ENCODE measurements at regions not wholly inside any gene's neighbourhood (a gene's known extent, or its start where the extent isn't known, plus 50 kb on each side); places are given as distances from the start of the nearest gene placed in this dataset.

DNA sequence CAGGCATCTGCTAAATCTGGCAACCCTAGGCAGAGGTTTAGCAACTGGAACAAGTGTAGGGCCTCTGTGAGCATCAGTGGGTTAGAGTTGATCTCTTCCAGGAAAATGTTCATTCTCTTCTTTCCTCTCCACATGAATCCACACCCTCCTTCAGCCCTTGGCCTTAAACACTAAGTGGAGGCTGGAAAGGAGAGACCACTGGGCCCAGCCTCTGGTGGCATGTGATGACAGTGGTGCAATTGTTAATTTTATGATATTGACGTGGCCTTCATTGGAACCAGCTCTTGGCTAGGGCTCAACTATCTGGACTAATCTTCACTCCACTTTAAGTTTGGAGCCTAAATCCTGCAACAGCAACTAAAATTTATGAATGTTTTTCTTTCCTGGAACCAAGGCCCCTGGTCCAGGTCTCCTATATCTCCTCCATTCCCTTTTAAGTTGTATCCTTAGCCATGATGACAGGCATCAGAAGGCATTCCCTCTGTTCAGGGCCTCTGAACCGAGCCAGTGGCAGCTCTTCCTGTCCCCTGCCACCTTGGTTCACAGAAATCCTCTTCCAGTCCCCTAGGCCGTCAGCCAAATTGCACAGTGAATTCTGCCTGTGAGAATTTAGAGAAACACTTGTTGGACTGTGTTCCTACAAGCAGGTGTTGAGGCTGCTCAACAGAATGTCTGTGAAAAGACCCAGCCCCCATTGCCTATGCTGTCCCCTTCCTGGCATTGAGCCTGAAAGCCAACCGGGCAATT is 132.2 kb downstream of the PSMG1 start:
- DNase-seq = no peak

DNA sequence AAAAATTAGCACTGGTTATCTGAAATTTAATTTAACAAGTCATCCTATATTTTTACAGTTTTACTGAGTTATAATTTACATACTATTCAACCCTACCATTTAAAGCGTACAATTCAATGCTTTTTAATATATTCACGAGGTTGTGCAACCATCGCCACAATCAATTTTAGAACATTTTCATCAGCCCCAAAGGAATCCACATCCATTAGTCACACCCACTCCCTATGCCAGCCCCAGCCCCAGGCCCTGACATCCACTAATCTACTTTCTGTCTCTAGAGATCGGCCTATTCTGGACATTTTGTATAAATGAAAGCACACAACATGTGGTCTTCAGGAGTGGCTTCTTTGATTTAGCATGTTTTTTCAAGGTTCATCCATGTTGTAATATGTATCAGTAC is 134.7 kb downstream of the PSMG1 start:
- no peak for DNase-seq

DNA sequence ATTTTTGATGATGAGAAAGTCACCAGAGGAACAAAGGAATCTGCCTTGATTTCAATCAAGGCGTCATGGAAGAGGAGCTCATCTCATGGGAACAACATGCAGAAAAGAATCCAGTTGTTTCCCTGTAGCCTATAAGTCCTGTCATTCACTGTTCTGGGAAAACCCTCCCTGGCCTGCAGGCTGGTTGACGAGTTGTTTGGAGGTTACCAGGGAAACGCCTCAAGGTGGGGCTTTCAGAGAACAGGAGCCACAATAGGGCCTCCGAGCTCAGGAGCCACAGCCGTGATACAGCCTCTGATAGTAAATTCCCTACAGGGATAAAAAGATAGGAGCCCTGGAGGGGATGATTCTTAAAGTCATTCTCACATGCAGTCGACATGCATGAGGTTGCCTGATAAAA is 135.2 kb downstream of the PSMG1 start:
- no peak for DNase-seq

GRCh38 chr21:39047046-39047445 is 136.2 kb downstream of the PSMG1 start:
- DNase-seq = no peak

DNA sequence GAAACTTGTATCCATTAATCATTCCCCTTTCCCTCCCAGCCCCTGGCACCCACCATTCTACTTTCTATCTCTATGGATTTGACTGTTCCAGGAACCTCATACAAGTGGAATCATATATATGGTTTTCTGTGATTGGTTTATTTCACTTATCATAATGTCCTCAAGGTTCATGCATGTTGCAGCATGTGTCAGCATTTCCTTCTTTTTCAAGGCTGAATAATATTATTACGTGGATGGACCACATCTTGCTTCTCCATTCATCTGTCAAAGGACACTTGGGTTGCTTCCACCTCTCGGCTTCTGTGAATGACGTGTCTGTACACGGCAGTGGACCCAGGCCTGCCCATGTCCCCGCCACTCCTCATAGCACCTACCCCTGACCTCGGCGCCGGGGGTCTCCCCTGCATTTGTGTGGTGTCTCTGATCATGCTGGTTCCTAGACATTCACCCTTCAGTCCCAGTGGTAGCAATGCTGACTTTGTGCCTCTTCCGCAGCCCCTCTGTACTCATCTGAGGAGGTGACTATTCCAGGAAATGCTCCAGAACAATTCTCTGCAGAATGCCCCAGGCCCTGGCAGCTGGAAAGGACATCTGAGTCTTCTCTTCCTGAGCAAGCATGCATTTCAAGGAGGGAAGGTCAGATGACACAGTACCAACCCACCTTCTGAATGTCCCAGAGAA is 136.9 kb downstream of the PSMG1 start:
- DNase-seq = no peak

DNA sequence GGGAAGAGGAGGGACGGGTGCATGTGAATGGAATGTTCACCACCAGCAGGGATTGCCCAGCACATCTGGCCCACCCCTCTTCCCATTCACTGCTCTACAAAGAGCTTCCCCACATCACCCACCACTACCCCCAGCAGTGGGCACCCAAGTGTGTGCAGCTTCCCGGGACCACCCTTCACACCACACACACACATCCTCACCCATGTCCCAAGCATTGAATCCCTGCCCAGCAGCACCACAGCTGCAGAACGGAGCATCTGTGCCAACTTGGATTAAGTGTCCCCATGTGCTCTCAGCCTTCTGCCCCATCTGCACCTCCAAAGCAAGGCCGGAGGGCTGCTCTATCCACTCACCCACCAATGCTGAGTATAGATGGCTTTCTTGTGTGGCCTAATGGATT is 141.4 kb downstream of the PSMG1 start:
- no peak for DNase-seq

DNA sequence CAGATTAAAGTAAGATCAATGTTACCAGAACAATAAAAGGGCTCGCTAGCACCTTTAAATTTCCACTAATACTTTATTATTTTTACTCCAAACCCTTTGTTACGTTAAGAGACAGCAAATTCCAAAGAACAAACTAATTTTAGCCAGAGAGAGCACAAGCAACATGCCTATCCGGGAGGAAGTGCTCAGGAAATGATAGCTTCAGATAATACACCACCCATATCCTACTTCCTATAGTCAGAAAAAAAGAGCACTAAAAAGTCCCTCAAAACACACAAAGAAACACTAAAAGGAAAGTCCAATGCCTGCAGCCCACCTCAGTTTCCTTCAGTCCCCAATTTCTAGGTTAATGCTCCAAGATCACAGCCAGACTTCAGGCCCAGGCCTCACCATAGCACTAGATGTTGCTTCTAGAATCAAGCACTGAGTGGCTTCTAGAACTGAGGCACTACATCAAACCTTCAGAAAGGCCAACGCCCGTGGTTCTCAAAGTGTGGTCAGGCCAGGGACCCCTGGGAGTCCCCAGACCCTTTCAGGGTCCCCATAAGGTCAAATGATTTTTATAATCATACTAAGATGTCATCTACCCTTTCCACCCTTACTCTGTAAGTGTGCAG is 142.6 kb downstream of the PSMG1 start:
- DNase-seq = no peak

GRCh38 chr21:39037807-39038405 is 145.3 kb downstream of the PSMG1 start:
- DNase-seq = no peak

DNA sequence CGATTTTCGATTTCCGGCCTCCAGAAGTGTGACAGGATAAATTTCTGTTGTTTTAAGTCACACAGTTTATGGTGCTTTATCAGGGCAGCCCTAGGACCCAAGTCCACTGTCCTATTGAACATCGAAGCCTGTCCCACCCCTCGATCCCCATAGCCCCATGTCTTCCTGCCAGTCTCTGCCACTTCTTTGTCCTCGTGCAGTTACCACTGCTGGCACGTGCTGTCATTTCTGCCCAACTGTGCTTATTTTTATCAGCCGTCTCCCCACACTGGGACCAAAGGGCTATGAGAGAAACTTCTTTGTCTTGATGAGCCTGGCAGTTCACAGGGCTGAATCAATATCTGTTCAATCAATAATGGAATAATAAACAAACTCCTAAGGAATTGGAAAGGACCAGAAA is 146.7 kb downstream of the PSMG1 start:
- DNase-seq = no peak

GRCh38 chr21:39034590-39035536 is 148.4 kb downstream of the PSMG1 start:
- no peak for DNase-seq

- DNase-seq = no peak
Measured at GRCh38 chr21:39033878-39034589, 149.2 kb downstream of the PSMG1 start.

DNA sequence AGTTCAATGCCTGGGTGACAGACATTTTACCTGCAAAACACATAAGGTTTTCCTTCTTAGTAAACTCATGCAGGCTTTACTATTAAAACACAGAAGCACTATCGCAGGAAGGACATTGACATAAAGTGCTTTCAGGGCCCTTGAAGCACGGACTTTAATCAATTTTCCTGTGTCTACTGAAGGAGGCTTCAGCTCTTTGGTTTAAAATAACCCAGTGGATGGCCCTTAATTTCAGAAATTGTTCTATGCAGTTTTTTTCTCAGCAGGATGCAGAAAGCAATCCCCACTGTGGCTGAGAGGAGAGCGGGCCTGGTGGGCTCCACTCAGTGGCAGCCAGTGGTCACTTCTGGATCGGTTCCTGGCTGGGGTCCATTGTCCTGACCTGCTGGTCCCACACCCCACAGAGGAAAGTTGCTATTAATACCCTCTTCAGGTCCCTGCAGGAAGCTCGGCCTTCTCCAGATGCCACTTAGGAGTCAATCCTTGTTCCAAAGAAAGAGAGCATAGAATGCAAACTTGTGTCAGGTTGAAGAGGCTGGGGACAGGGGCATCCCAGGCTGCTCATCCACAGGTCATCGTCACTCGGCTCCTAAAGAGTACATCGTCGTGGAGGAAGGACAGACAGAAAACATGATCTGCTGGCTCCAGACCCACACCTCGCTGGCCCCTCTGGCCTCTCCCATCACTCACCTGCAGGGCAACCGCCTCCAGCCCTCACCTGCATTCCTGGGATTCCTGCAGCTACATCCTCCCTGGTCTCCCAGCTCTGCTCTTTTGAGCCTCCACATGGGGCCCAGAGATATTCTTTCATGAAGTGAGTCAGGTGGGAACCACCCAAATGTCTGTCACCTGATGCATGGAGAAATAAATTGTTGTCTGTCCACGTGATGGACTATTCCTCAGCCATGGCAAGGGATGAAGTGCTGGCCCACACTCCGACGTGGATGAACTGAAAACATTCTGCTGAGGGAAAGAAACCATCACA is 153.1 kb downstream of the PSMG1 start:
- no peak for DNase-seq

GRCh38 chr21:39029086-39029755 is 154.0 kb downstream of the PSMG1 start:
- DNase-seq = no peak

GRCh38 chr21:39025198-39025597 is 158.1 kb downstream of the PSMG1 start:
- DNase-seq = no peak

- DNase-seq = no peak
Measured at GRCh38 chr21:39024538-39024937, 158.7 kb downstream of the PSMG1 start.

DNA sequence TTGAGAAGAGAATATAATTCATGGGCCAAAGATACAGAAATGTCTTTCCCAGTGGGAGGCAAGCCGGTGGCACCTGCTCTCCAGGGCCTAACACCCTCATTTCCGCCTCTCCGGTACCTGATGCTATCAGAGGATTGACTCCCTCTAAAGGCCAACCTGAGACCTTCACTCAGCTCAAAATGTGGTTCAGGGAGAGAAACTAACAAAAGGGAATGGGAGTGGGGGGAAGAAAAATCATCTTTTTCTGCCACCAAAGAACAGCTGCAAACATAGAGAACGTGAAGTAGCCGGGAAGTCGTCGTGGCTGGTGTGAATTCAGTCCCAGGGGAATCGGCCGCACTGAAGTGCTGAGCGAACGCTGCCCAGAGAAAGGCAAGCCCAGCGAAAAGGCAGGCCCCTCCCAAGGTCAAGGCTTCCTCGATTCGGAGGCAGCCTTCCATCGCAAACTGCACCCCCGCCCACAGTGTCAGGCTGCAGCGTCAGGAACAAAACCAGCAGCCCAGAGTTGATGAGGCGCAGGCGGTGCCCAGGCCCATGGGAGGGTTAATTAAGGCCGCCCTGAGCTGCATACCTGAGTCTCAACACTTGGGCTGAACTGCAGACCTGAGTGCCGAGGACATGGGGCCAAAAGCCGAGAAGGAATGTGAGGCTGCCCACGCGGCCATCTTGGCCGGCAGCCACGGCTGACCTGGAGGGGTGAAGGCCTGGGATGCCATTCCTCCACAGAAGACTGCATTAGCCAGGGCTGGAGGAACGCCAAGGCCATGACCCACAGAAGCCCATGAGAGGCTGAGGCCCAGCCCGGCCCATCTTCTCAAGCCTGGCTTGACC is 160.2 kb downstream of the PSMG1 start:
- DNase-seq = no peak

GRCh38 chr21:39022466-39022862 is 160.8 kb downstream of the PSMG1 start:
- DNase-seq = no peak

DNA sequence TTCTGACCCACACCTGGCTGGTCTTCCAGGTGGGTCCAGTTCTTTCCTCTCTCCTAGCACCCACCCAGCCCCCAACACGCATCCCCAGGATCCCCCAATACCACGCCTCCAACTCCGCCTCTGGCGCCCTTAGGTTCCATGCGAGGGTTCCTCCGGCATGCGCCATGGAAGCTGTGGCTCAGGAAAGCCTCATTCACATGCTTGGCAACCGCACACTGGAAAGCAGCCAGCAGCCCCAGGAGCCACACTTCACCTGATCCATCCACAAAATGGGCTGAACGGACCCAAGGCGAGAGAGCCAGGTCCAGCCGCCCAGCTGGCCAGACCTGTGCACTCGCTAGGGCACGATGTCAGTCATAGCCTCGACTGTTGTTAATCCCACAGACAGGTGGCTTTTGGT is 161.2 kb downstream of the PSMG1 start:
- no peak for DNase-seq

DNA sequence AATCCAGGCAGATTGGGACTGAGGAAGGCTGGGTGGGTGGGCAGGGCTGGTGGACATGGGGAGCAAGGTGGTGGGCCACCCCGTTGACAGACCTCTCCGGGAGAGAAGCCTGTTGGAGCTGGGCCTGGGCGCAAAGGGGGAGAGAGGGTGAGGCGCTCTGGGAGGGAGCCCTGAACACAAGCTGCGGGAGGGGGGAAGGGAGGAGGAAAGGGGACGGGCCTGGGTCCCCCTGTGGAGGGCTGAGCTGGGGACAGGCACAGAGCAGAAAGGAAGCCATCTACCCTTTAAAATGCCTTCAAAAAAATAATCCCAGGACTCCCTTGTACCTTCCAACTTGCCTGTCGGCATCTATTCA is 161.8 kb downstream of the PSMG1 start:
- DNase-seq = no peak
